ENCODE measurements at regions not wholly inside any gene's neighbourhood (a gene's known extent, or its start where the extent isn't known, plus 50 kb on each side); places are given as distances from the start of the nearest gene placed in this dataset.

GRCh38 chr12:19799895-19800602, 360.8 kb downstream of the AEBP2 start:
- intact Hi-C loops (cut with micrococcal nuclease) (no loop called here), in situ Hi-C loops (cut with MboI) (no loop called here)
- ChIA-PET POLR2A (no interaction called here), CTCF (ENCODE audit: low intra/inter-chr PET ratio) (no interaction called here)
- no peaks in the 10 kb centered on the region for H3K9me3 ChIP-seq (replicated peaks; ENCODE audit: control insufficient read depth, insufficient read depth, low read depth, low read length)
- no peaks in the 10 kb centered on the region for H4K20me1 ChIP-seq (replicated peaks; ENCODE audit: control insufficient read depth, insufficient read depth, low read length)
- H2AFZ ChIP-seq (ENCODE audit: low read depth, low read length): no peak overlapping the region
- H3K36me3 ChIP-seq (ENCODE audit: control insufficient read depth, insufficient read depth, low read length): no peaks in the 10 kb centered on the region
- no peak overlapping the region for H3K4me2 ChIP-seq (ENCODE audit: insufficient read depth, low read length)
- no TSS peak for BruUV-seq (replicated peaks)
- no peak for DNase-seq (ENCODE audit: extremely low read depth in 1 of 4, low spot score in 3 of 4)
- no peaks in the 10 kb centered on the region for H3K4me1 ChIP-seq (replicated peaks in 1 of 2; ENCODE audit: control insufficient read depth in 2 of 2, insufficient read depth in 2 of 2, low read length in 2 of 2)
- H3K4me3 ChIP-seq: no peak overlapping the region
- no peaks in the 10 kb centered on the region for H3K27me3 ChIP-seq (ENCODE audit: control insufficient read depth in 2 of 2, insufficient read depth in 2 of 2, low read length in 2 of 2)
- FAIRE-seq: no peak
- no peak overlapping the region for H3K27ac ChIP-seq (ENCODE audit: extremely low read depth, low read depth, low read length)
- no peak for TF ChIP-seq ELK3 (CRISPR knock-in tag; IDR thresholded peaks at IDR 0.05)
- TF ChIP-seq ZNF318 (IDR thresholded peaks at IDR 0.05; ENCODE audit: borderline replicate concordance in 1 of 2, low read depth in 1 of 2): no peak
- no peak for TF ChIP-seq HDAC1 (IDR thresholded peaks at IDR 0.05)
- no peak overlapping the region for H3K9ac ChIP-seq (ENCODE audit: insufficient read depth in 1 of 2, low read depth in 2 of 2, low read length in 2 of 2)
- H3K79me2 ChIP-seq (ENCODE audit: control insufficient read depth, insufficient read depth, low read length): no peaks in the 10 kb centered on the region
- ATAC-seq: no peak
- 0% methylated on average over 5 of the region's 5 CpGs for WGBS (ENCODE audit: insufficient coverage, low coverage, missing lambda C conversion rate)
- no peaks in the 10 kb centered on the region for H3K9me1 ChIP-seq (ENCODE audit: control insufficient read depth, insufficient read depth, low read length)

All from K562 (cell line).